NCI-H510A (cell line): ENCODE measurements at regions not wholly inside any gene's neighbourhood (a gene's known extent, or its start where the extent isn't known, plus 50 kb on each side); places are given as distances from the start of the nearest gene placed in this dataset.

ENCODE experiments used
- DNase-seq: peaks from one replicate; lab custom pipeline; 2025; lab: John Stamatoyannopoulos, UW

GRCh38 chr12:91922139-91922538 is 223.5 kb downstream of the BTG1 start:
- DNase-seq = no peak

GRCh38 chr12:91921555-91921954 is 224.1 kb downstream of the BTG1 start:
- DNase-seq = no peak

- DNase-seq = no peak
Observed at GRCh38 chr12:91920741-91921140, 224.9 kb downstream of the BTG1 start.

GRCh38 chr12:91920276-91920675 is 225.4 kb downstream of the BTG1 start:
- no peak for DNase-seq

- DNase-seq = no peak
Observed at GRCh38 chr12:91918431-91918830, 227.2 kb downstream of the BTG1 start.

GRCh38 chr12:91914701-91915100 is 230.9 kb downstream of the BTG1 start:
- no peak for DNase-seq

- DNase-seq = no peak
Observed at GRCh38 chr12:91913651-91914050, 232.0 kb downstream of the BTG1 start.

- no peak for DNase-seq
Observed at GRCh38 chr12:91913124-91913523, 232.5 kb downstream of the BTG1 start.

GRCh38 chr12:91912178-91912577 is 233.5 kb downstream of the BTG1 start:
- DNase-seq = no peak

GRCh38 chr12:91910871-91911388 is 234.7 kb downstream of the BTG1 start:
- DNase-seq = no peak

GRCh38 chr12:91902860-91903683 is 242.6 kb downstream of the BTG1 start:
- DNase-seq = no peak

GRCh38 chr12:91901381-91902074 is 244.1 kb downstream of the BTG1 start:
- no peak for DNase-seq

GRCh38 chr12:91900971-91901370 is 244.7 kb downstream of the BTG1 start:
- no peak for DNase-seq

- no peak for DNase-seq
Observed at GRCh38 chr12:91899056-91899455, 246.6 kb downstream of the BTG1 start.

GRCh38 chr12:91897025-91897515 is 248.6 kb downstream of the BTG1 start:
- no peak for DNase-seq

GRCh38 chr12:91896286-91897024 is 249.2 kb downstream of the BTG1 start:
- DNase-seq = no peak

- DNase-seq = no peak
Observed at GRCh38 chr12:91894911-91895310, 250.7 kb downstream of the BTG1 start.

GRCh38 chr12:91893476-91893875 is 252.2 kb downstream of the BTG1 start:
- no peak for DNase-seq

GRCh38 chr12:91892081-91892855 is 253.4 kb downstream of the BTG1 start:
- DNase-seq = no peak

GRCh38 chr12:91890742-91891141 is 254.9 kb downstream of the BTG1 start:
- no peak for DNase-seq

GRCh38 chr12:91889910-91890309 is 255.7 kb downstream of the BTG1 start:
- DNase-seq = no peak

GRCh38 chr12:91889059-91889458 is 256.6 kb downstream of the BTG1 start:
- DNase-seq = no peak
